ENCODE measurements at regions not wholly inside any gene's neighbourhood (a gene's known extent, or its start where the extent isn't known, plus 50 kb on each side); places are given as distances from the start of the nearest gene placed in this dataset.

DNA sequence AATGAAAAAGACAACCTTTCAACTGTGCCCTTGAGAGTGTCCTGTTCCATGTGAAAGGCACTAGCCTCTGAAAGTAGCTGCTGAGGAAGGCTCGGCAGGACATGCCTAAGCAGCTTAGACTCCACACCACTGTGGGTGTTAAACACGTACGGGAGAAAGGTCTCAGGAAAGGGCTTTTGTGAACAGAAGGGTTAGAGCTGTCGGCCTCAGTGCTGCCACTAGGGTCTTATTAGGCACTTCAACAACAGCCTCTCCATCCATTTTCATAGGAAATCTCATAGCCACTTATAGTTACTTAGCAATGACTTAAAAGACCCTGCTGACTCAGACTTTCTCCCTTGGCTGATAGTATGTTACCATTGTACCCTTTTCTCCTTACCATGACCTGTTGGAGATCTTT, 662.8 kb downstream of the TBC1D32 start:
- H3K4me1 ChIP-seq (ENCODE audit: control insufficient read depth, insufficient read depth, low read length, unreplicated experiment) = no peaks in the 10 kb centered on the region
- no peak overlapping the region for H3K27ac ChIP-seq (ENCODE audit: low read depth, low read length)
- H3K4me3 ChIP-seq (ENCODE audit: low read depth, low read length) = no peak overlapping the region
- no peaks in the 10 kb centered on the region for H3K79me2 ChIP-seq (ENCODE audit: control insufficient read depth, insufficient read depth, low read length, unreplicated experiment)
- no peak overlapping the region for H2AFZ ChIP-seq (ENCODE audit: low read length, unreplicated experiment)
- H3K36me3 ChIP-seq (ENCODE audit: insufficient read depth, low read length) = no peaks in the 10 kb centered on the region
- no peaks in the 10 kb centered on the region for H3K27me3 ChIP-seq (ENCODE audit: insufficient read depth, low read length)

DNA sequence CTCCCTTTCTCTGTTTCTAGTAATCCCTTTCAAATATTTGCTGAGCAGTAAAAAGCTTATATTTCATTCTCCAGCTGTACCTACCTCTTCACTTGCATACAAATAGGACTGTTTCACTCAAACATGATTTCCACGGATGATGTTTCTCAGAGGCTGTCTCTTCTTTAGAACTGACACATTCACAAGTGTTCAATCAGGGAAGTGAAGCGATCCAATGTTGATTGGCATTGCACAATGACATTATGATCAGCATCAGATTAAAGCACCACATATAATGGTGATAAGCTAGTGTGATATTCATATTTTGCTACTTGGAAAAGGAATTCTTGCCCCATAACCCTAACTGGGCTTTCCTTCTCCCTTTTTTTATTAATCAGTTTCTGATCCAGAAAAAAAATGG, 681.8 kb downstream of the TBC1D32 start:
- Histone ChIP-seq H2AFZ (ENCODE audit: low read length, unreplicated experiment) (no peak overlapping the region), H3K4me1 (ENCODE audit: control insufficient read depth, insufficient read depth, low read length, unreplicated experiment) (no peaks in the 10 kb centered on the region), H3K27me3 (ENCODE audit: insufficient read depth, low read length) (no peaks in the 10 kb centered on the region), H3K4me3 (ENCODE audit: low read depth, low read length) (no peak overlapping the region), H3K27ac (ENCODE audit: low read depth, low read length) (no peak overlapping the region), H3K79me2 (ENCODE audit: control insufficient read depth, insufficient read depth, low read length, unreplicated experiment) (no peaks in the 10 kb centered on the region), H3K36me3 (ENCODE audit: insufficient read depth, low read length) (no peaks in the 10 kb centered on the region)

DNA sequence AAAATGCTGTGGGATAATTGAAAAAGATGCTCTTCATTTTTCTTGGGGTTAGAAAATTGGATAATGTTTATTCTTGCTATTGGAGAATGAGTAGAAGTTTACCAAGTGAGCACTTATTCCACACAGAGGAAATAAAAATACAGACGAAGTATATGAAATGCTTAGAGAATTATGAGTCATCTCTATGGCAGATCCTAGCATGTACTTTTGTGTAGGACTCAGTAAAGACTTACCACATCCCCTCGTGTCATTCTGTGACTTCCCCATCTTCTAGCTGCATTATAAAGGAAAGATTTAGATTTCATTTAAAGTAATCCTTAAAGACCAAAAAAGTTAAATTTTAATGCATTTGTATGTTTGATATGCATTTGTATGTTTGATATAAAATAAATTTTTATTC, 685.6 kb downstream of the TBC1D32 start:
- no peaks in the 10 kb centered on the region for H3K27me3 ChIP-seq (ENCODE audit: insufficient read depth, low read length)
- no peaks in the 10 kb centered on the region for H3K36me3 ChIP-seq (ENCODE audit: insufficient read depth, low read length)
- no peak overlapping the region for H3K27ac ChIP-seq (ENCODE audit: low read depth, low read length)
- H3K4me3 ChIP-seq (ENCODE audit: low read depth, low read length) = no peak overlapping the region
- H2AFZ ChIP-seq (ENCODE audit: low read length, unreplicated experiment) = no peak overlapping the region
- no peaks in the 10 kb centered on the region for H3K4me1 ChIP-seq (ENCODE audit: control insufficient read depth, insufficient read depth, low read length, unreplicated experiment)
- H3K79me2 ChIP-seq (ENCODE audit: control insufficient read depth, insufficient read depth, low read length, unreplicated experiment) = no peaks in the 10 kb centered on the region

GRCh38 chr6:120646101-120646500, 688.2 kb downstream of the TBC1D32 start:
- Histone ChIP-seq H3K4me1 (ENCODE audit: control insufficient read depth, insufficient read depth, low read length, unreplicated experiment) (no peaks in the 10 kb centered on the region), H3K79me2 (ENCODE audit: control insufficient read depth, insufficient read depth, low read length, unreplicated experiment) (no peaks in the 10 kb centered on the region), H2AFZ (ENCODE audit: low read length, unreplicated experiment) (no peak overlapping the region), H3K27me3 (ENCODE audit: insufficient read depth, low read length) (no peaks in the 10 kb centered on the region), H3K36me3 (ENCODE audit: insufficient read depth, low read length) (no peaks in the 10 kb centered on the region), H3K27ac (ENCODE audit: low read depth, low read length) (no peak overlapping the region), H3K4me3 (ENCODE audit: low read depth, low read length) (no peak overlapping the region)

DNA sequence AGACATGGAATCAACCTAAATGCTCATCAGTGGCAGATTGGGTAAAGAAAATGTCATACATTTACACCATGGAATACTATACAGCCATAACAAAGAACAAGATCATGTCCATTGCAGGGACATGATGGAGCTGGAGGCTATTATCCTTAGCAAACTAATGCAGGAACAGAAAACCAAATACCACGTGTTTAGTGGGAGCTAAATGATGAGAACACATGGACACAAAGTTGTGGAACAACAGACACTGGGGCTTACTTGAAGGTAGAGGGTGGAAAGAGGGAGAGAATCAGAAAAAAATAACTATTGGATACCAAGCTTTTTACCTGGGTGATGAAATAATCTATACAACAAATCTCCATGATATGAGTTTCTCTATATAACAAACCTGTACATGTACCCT, 701.3 kb downstream of the TBC1D32 start:
- Histone ChIP-seq H3K79me2 (ENCODE audit: control insufficient read depth, insufficient read depth, low read length, unreplicated experiment) (no peaks in the 10 kb centered on the region), H2AFZ (ENCODE audit: low read length, unreplicated experiment) (no peak overlapping the region), H3K4me1 (ENCODE audit: control insufficient read depth, insufficient read depth, low read length, unreplicated experiment) (no peaks in the 10 kb centered on the region), H3K36me3 (ENCODE audit: insufficient read depth, low read length) (no peaks in the 10 kb centered on the region), H3K4me3 (ENCODE audit: low read depth, low read length) (no peak overlapping the region), H3K27me3 (ENCODE audit: insufficient read depth, low read length) (no peaks in the 10 kb centered on the region), H3K27ac (ENCODE audit: low read depth, low read length) (no peak overlapping the region)

GRCh38 chr6:120627612-120628011, 706.7 kb downstream of the TBC1D32 start:
- H3K79me2 ChIP-seq (ENCODE audit: control insufficient read depth, insufficient read depth, low read length, unreplicated experiment) = no peaks in the 10 kb centered on the region
- H3K27ac ChIP-seq (ENCODE audit: low read depth, low read length) = no peak overlapping the region
- H3K4me3 ChIP-seq (ENCODE audit: low read depth, low read length) = no peak overlapping the region
- no peaks in the 10 kb centered on the region for H3K4me1 ChIP-seq (ENCODE audit: control insufficient read depth, insufficient read depth, low read length, unreplicated experiment)
- no peaks in the 10 kb centered on the region for H3K36me3 ChIP-seq (ENCODE audit: insufficient read depth, low read length)
- H2AFZ ChIP-seq (ENCODE audit: low read length, unreplicated experiment) = no peak overlapping the region
- no peaks in the 10 kb centered on the region for H3K27me3 ChIP-seq (ENCODE audit: insufficient read depth, low read length)

DNA sequence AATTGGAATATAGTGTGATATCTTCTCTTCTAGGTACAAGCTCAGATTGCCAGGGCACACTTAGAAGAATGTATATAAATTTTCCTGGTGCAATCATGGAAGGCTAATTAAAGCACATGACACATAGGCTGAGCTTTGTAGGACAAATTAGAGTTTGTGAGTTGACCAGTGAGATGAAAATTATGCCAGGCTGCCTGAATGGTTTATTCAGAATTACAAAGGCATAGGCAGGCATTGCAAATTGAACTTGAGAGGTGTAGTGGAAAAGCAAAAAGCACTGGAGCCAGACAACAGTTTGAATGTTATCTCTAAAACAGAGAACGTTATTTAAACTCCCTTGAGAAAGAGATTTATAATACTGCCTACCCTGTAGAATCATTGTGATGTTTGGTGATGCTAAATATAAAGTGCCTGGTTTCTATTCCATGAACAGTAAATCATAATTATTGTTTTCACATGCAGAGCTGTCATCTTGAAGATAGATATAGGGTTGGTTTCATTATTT, 712.1 kb downstream of the TBC1D32 start:
- H3K4me3 ChIP-seq (ENCODE audit: low read depth, low read length) = no peak overlapping the region
- H3K79me2 ChIP-seq (ENCODE audit: control insufficient read depth, insufficient read depth, low read length, unreplicated experiment) = no peaks in the 10 kb centered on the region
- no peaks in the 10 kb centered on the region for H3K27me3 ChIP-seq (ENCODE audit: insufficient read depth, low read length)
- no peak overlapping the region for H3K27ac ChIP-seq (ENCODE audit: low read depth, low read length)
- no peaks in the 10 kb centered on the region for H3K4me1 ChIP-seq (ENCODE audit: control insufficient read depth, insufficient read depth, low read length, unreplicated experiment)
- no peaks in the 10 kb centered on the region for H3K36me3 ChIP-seq (ENCODE audit: insufficient read depth, low read length)
- H2AFZ ChIP-seq (ENCODE audit: low read length, unreplicated experiment) = no peak overlapping the region

GRCh38 chr6:120620900-120621299, 713.4 kb downstream of the TBC1D32 start:
- Histone ChIP-seq H3K27ac (ENCODE audit: low read depth, low read length) (no peak overlapping the region), H3K27me3 (ENCODE audit: insufficient read depth, low read length) (no peaks in the 10 kb centered on the region), H3K4me3 (ENCODE audit: low read depth, low read length) (no peak overlapping the region), H3K36me3 (ENCODE audit: insufficient read depth, low read length) (no peaks in the 10 kb centered on the region), H3K79me2 (ENCODE audit: control insufficient read depth, insufficient read depth, low read length, unreplicated experiment) (no peaks in the 10 kb centered on the region), H2AFZ (ENCODE audit: low read length, unreplicated experiment) (no peak overlapping the region), H3K4me1 (ENCODE audit: control insufficient read depth, insufficient read depth, low read length, unreplicated experiment) (no peaks in the 10 kb centered on the region)

- H2AFZ ChIP-seq (ENCODE audit: low read length, unreplicated experiment) = no peak overlapping the region
- H3K27ac ChIP-seq (ENCODE audit: low read depth, low read length) = no peak overlapping the region
- H3K4me1 ChIP-seq (ENCODE audit: control insufficient read depth, insufficient read depth, low read length, unreplicated experiment) = no peaks in the 10 kb centered on the region
- no peak overlapping the region for H3K4me3 ChIP-seq (ENCODE audit: low read depth, low read length)
- H3K36me3 ChIP-seq (ENCODE audit: insufficient read depth, low read length) = no peaks in the 10 kb centered on the region
- no peaks in the 10 kb centered on the region for H3K27me3 ChIP-seq (ENCODE audit: insufficient read depth, low read length)
- H3K79me2 ChIP-seq (ENCODE audit: control insufficient read depth, insufficient read depth, low read length, unreplicated experiment) = no peaks in the 10 kb centered on the region
These were observed 719.0 kb downstream of the TBC1D32 start for GRCh38 chr6:120615238-120615637.

DNA sequence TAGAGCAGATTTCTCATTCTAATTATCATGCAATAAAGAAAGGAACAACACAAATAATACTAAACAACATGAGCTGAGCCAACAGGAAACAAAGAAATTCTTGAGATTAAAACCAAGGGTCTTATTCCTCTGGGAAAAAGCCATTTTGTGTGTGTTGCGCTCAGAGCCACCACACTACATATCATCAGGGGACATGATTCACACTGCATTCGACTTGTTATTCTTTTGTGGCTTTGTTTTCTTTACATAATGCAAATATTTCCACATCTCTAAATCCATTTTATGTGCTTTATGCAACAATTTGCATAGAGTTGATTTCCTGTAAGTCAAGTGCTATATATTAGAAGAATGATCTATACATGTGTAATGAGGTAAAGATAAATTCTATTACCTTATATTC, 719.6 kb downstream of the TBC1D32 start:
- no peaks in the 10 kb centered on the region for H3K4me1 ChIP-seq (ENCODE audit: control insufficient read depth, insufficient read depth, low read length, unreplicated experiment)
- H3K4me3 ChIP-seq (ENCODE audit: low read depth, low read length) = no peak overlapping the region
- no peak overlapping the region for H3K27ac ChIP-seq (ENCODE audit: low read depth, low read length)
- H3K36me3 ChIP-seq (ENCODE audit: insufficient read depth, low read length) = no peaks in the 10 kb centered on the region
- H3K79me2 ChIP-seq (ENCODE audit: control insufficient read depth, insufficient read depth, low read length, unreplicated experiment) = no peaks in the 10 kb centered on the region
- H3K27me3 ChIP-seq (ENCODE audit: insufficient read depth, low read length) = no peaks in the 10 kb centered on the region
- H2AFZ ChIP-seq (ENCODE audit: low read length, unreplicated experiment) = no peak overlapping the region

DNA sequence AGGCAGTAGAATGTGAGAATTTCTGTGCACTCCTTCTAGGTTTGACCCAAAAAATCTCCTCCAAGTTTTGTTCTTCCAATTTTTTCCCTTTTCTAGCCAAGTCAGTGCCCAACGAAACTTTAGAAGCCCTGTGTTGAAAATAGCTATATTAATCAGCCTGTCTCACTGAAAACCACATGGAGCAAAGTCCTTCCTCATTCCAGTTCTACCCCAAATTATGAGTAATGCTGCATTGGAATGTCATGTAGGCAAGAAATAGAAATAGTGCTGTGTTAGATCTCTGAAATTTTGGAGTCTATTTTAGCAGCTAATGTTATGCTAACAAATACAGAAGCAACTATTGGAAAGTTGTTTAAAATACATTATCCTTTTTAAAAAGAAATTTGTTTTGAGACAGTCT, 725.5 kb downstream of the TBC1D32 start:
- Histone ChIP-seq H2AFZ (ENCODE audit: low read length, unreplicated experiment) (no peak overlapping the region), H3K27ac (ENCODE audit: low read depth, low read length) (no peak overlapping the region), H3K27me3 (ENCODE audit: insufficient read depth, low read length) (no peaks in the 10 kb centered on the region), H3K4me1 (ENCODE audit: control insufficient read depth, insufficient read depth, low read length, unreplicated experiment) (no peaks in the 10 kb centered on the region), H3K36me3 (ENCODE audit: insufficient read depth, low read length) (no peaks in the 10 kb centered on the region), H3K4me3 (ENCODE audit: low read depth, low read length) (no peak overlapping the region), H3K79me2 (ENCODE audit: control insufficient read depth, insufficient read depth, low read length, unreplicated experiment) (no peaks in the 10 kb centered on the region)
